ENCODE measurements at regions not wholly inside any gene's neighbourhood (a gene's known extent, or its start where the extent isn't known, plus 50 kb on each side); places are given as distances from the start of the nearest gene placed in this dataset.

- Histone ChIP-seq H3K9ac (ENCODE audit: low read depth in 1 of 2, low read length in 2 of 2) (no peak overlapping the region), H3K4me1 (ENCODE audit: control insufficient read depth in 4 of 4, insufficient read depth in 4 of 4, low read length in 3 of 4) (no peaks in the 10 kb centered on the region), H3K4me3 (ENCODE audit: low read depth in 1 of 3, low read length in 3 of 3) (no peak overlapping the region), H3K27ac (ENCODE audit: low read depth in 1 of 2, low read length in 2 of 2) (no peak overlapping the region), H3K36me3 (ENCODE audit: control insufficient read depth in 4 of 4, insufficient read depth in 3 of 4, low read depth in 1 of 4, low read length in 3 of 4) (no peaks in the 10 kb centered on the region), H3K27me3 (ENCODE audit: control insufficient read depth in 4 of 4, insufficient read depth in 4 of 4, low read length in 3 of 4) (no peaks in the 10 kb centered on the region), H3K9me3 (ENCODE audit: control insufficient read depth in 4 of 4, low read length in 3 of 4) (no peaks in the 10 kb centered on the region)
- WGBS, result 73% methylated on average over 5 of the region's 5 CpGs
- TF ChIP-seq TAF1 (conservative IDR thresholded peaks at IDR 0.05) (no peak), RXRA (IDR thresholded peaks at IDR 0.05) (peak in 1 of 2 donors; percentile 24), ATF3 (IDR thresholded peaks at IDR 0.05) (peak; percentile 51), HNF4A (conservative IDR thresholded peaks at IDR 0.05) (peak; percentile 34 to 35), RAD21 (IDR thresholded peaks at IDR 0.05) (no peak), FOXA1 (IDR thresholded peaks at IDR 0.05) (no peak), SP1 (IDR thresholded peaks at IDR 0.05) (no peak), NR2F2 (IDR thresholded peaks at IDR 0.05) (no peak), ZBTB33 (IDR thresholded peaks at IDR 0.05) (no peak), REST (IDR thresholded peaks at IDR 0.05) (no peak), EGR1 (IDR thresholded peaks at IDR 0.05; ENCODE audit: low read depth in 2 of 2) (no peak), JUND (IDR thresholded peaks at IDR 0.05) (peak in 1 of 2 donors; percentile 5), CTCF (IDR thresholded peaks at IDR 0.05; ENCODE audit: low read depth, low read length, missing input control) (no peak), HNF4G (IDR thresholded peaks at IDR 0.05) (peak; percentile 22), YY1 (IDR thresholded peaks at IDR 0.05) (no peak), MAX (IDR thresholded peaks at IDR 0.05) (no peak)
- no peak for DNase-seq (ENCODE audit: low spot score)
Measured at GRCh38 chr12:19945559-19946435, 422.5 kb upstream of the PDE3A start.
